Loucy (cell line): ENCODE measurements at regions not wholly inside any gene's neighbourhood (a gene's known extent, or its start where the extent isn't known, plus 50 kb on each side); places are given as distances from the start of the nearest gene placed in this dataset.
A peak's percentile ranks its signal among the peaks of the same experiment; 100 is the strongest.

Source experiments
- H2AFZ ChIP-seq: fragments of 200-600 bp; sonication (generic); 2 replicates; pipeline ENCODE4 v1.6.0; 2016; ENCODE audit warnings: antibody characterized with exemption, mild to moderate bottlenecking, low read length, moderate library complexity
- H3F3A ChIP-seq: fragments of 200-600 bp; 2 replicates; pipeline ENCODE4 v1.6.0; 2016; ENCODE audit warnings: antibody characterized with exemption, low read depth, mild to moderate bottlenecking
- H3K27me3 ChIP-seq: fragments of 200-600 bp; sonication (generic); 2 replicates; pipeline ENCODE4 v1.6.1; 2014; ENCODE audit warnings: low read length, mild to moderate bottlenecking; ENCODE audit not compliant: insufficient read depth, poor library complexity, severe bottlenecking
- H3K36me3 ChIP-seq: fragments of 200-600 bp; sonication (generic); 2 replicates; pipeline ENCODE4 v1.6.1; 2016; ENCODE audit warnings: low read length; ENCODE audit not compliant: insufficient read depth
- H3K4me1 ChIP-seq: fragments of 200-600 bp; sonication (generic); 2 replicates; pipeline ENCODE4 v1.5.1; 2014; ENCODE audit warnings: low read length, mild to moderate bottlenecking; ENCODE audit not compliant: insufficient read depth, poor library complexity, severe bottlenecking
- H3K4me2 ChIP-seq: fragments of 200-600 bp; sonication (generic); 2 replicates; pipeline ENCODE4 v1.6.0; 2014; ENCODE audit warnings: antibody characterized with exemption, low read length, low read depth, mild to moderate bottlenecking; ENCODE audit not compliant: poor library complexity, severe bottlenecking
- H3K4me3 ChIP-seq: fragments of 200-600 bp; sonication (generic); 2 replicates; pipeline ENCODE4 v1.5.1; 2014; ENCODE audit warnings: low read length, mild to moderate bottlenecking, mixed read lengths; ENCODE audit not compliant: poor library complexity, severe bottlenecking
- H3K79me2 ChIP-seq: fragments of 200-600 bp; sonication (generic); 2 replicates; pipeline ENCODE4 v1.6.1; 2014; ENCODE audit warnings: low read length; ENCODE audit not compliant: insufficient read depth
- H3K9ac ChIP-seq: fragments of 200-600 bp; sonication (generic); 2 replicates; pipeline ENCODE4 v1.6.0; 2014; ENCODE audit warnings: mild to moderate bottlenecking, low read depth, low read length, moderate library complexity; ENCODE audit not compliant: poor library complexity, severe bottlenecking
- H3K9me2 ChIP-seq: fragments of 200-600 bp; sonication (generic); replicated peaks from 2 replicates; pipeline ENCODE4 v1.6.1; 2016; ENCODE audit warnings: low read depth, low read length, mixed read lengths
- H3K9me3 ChIP-seq: fragments of 200-600 bp; sonication (generic); 2 replicates; pipeline ENCODE4 v1.6.1; 2014; ENCODE audit warnings: mild to moderate bottlenecking, antibody characterized with exemption, low read length, low read depth; ENCODE audit not compliant: insufficient read depth
- H4K20me1 ChIP-seq: fragments of 200-600 bp; sonication (generic); 2 replicates; pipeline ENCODE4 v1.6.0; 2014; ENCODE audit warnings: antibody characterized with exemption, low read length, mild to moderate bottlenecking; ENCODE audit not compliant: insufficient read depth, poor library complexity, severe bottlenecking
- EZH2phosphoT487 ChIP-seq: fragments of 200-600 bp; IDR thresholded peaks from 2 replicates; pipeline ENCODE4 v1.6.1; 2018; ENCODE audit warnings: antibody characterized with exemption, mild to moderate bottlenecking, moderate library complexity, borderline replicate concordance
- TF ChIP-seq, protein P1 (sequence below): fragments of 200-600 bp; sonication (generic); conservative IDR thresholded peaks from 2 replicates; pipeline ENCODE4 v1.5.1; 2014; ENCODE audit warnings: mild to moderate bottlenecking, antibody characterized with exemption, low read length

DNA sequence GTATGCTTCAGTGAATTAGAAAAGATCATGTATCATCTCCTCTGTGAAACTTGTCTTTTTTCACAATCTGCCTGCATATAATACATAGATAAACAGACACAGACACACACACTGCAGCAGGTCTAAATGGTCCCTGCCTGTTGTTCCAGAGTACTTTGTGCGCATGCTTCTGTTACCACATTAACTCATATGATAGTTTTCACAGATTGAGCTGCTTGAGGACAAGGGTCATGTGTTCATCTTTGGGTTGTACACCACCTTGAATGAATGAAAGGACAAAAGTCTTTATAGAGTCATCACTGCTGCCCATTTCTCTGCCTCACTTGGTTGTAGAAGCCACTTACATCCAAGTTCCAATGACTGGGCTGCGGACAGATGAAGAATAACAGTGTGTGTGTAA lies 72.7 kb upstream of the GLS start:
- no peaks in the 10 kb centered on the region for H3K27me3 ChIP-seq
- H3K9me3 ChIP-seq: no peaks in the 10 kb centered on the region
- H3K9ac ChIP-seq: no peak overlapping the region
- H4K20me1 ChIP-seq: no peaks in the 10 kb centered on the region
- no peak overlapping the region for H3K4me2 ChIP-seq
- no peaks in the 10 kb centered on the region for H3K79me2 ChIP-seq
- H3F3A ChIP-seq: no peaks in the 10 kb centered on the region
- H2AFZ ChIP-seq: 0 out of 2 replicates have a peak overlapping the region, but pooled peaks have one; percentile 2
- no peaks in the 10 kb centered on the region for H3K9me2 ChIP-seq
- H3K4me1 ChIP-seq: peaks cover 13% of the 10 kb centered on the region
- H3K4me3 ChIP-seq: no peak overlapping the region
- no peaks in the 10 kb centered on the region for H3K36me3 ChIP-seq
- no peak for TF ChIP-seq EZH2phosphoT487
- TF ChIP-seq, protein P1, sequence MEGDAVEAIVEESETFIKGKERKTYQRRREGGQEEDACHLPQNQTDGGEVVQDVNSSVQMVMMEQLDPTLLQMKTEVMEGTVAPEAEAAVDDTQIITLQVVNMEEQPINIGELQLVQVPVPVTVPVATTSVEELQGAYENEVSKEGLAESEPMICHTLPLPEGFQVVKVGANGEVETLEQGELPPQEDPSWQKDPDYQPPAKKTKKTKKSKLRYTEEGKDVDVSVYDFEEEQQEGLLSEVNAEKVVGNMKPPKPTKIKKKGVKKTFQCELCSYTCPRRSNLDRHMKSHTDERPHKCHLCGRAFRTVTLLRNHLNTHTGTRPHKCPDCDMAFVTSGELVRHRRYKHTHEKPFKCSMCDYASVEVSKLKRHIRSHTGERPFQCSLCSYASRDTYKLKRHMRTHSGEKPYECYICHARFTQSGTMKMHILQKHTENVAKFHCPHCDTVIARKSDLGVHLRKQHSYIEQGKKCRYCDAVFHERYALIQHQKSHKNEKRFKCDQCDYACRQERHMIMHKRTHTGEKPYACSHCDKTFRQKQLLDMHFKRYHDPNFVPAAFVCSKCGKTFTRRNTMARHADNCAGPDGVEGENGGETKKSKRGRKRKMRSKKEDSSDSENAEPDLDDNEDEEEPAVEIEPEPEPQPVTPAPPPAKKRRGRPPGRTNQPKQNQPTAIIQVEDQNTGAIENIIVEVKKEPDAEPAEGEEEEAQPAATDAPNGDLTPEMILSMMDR: no peak

DNA sequence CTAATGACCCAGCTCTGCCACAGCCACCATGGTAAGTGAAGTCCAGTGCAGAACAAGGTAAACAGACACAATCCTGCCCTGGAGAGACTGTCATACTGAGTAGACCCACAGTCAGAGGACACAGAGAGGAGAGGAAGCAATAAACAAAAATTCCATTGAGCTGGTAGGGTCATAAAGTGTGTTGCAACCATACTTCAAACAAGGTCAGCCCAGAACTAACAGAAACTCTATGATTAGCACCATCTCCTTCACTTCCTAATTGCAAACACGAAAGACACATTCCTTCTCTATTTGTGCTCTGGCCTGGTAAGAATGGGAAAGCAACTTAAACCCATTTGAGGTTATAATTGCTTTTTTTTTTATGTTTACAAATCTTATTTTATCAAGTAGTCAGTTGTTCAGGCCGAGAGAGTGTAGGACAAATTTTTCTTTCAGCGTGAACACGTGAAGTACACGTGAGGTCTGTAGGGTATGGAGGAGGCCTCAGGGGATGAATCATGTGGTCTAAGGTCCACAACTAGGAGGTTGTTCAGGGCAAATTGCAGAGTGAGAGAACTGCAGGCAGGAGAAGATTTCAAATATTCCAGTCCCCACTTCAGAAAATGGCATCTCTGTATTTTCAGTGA lies 71.4 kb upstream of the GLS start:
- Histone ChIP-seq H2AFZ (peak overlapping the region; percentile 17; the same call in 1 of the 2 replicates), H3K9ac (no peak overlapping the region), H3K4me2 (peak overlapping the region; percentile 6), H3K9me3 (no peaks in the 10 kb centered on the region), H3K9me2 (no peaks in the 10 kb centered on the region), H3K27me3 (no peaks in the 10 kb centered on the region), H3K36me3 (no peaks in the 10 kb centered on the region), H3K4me3 (no peak overlapping the region), H4K20me1 (no peaks in the 10 kb centered on the region), H3F3A (no peaks in the 10 kb centered on the region), H3K4me1 (peaks cover 27% of the 10 kb centered on the region), H3K79me2 (no peaks in the 10 kb centered on the region)
- TF ChIP-seq, protein P1: no peak
- no peak for TF ChIP-seq EZH2phosphoT487

DNA sequence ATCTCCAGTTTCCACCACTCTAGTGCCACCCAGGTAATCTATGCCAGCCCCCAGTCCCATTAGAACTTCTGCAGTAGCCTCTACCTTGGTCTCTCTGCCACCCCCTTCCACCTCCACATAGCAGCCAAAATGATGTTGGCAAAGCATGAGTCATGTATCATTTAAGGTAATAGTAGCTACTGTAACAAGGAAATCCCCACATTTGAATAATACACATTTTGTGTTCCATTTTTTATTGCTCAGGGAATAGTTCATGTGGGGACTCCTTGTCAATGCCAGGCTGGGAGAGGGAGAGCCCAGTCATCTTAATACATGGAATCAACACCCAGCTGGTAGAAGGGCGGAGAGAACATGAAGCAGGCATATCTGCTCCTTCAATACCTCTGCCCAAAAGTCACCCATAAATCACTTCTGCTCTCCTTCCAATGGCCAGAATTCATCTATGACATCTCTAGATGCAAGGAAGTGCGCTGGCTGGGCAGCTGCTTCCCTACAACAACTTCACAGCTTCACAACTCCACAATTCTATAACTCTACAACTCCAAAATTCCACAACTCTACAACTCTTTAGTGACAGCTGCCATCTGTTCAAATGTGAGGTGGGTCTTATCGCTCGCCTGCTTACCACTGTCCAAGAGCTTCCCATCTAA lies 70.6 kb upstream of the GLS start:
- no peak overlapping the region for H3K9ac ChIP-seq
- no peaks in the 10 kb centered on the region for H3K79me2 ChIP-seq
- peaks cover 31% of the 10 kb centered on the region for H3K4me1 ChIP-seq
- no peak overlapping the region for H2AFZ ChIP-seq
- H4K20me1 ChIP-seq: no peaks in the 10 kb centered on the region
- H3K4me2 ChIP-seq: no peak overlapping the region
- H3K4me3 ChIP-seq: no peak overlapping the region
- H3K27me3 ChIP-seq: no peaks in the 10 kb centered on the region
- H3K9me3 ChIP-seq: no peaks in the 10 kb centered on the region
- no peak for TF ChIP-seq EZH2phosphoT487
- TF ChIP-seq, protein P1: no peak
- H3K9me2 ChIP-seq: no peaks in the 10 kb centered on the region
- H3F3A ChIP-seq: no peaks in the 10 kb centered on the region
- H3K36me3 ChIP-seq: no peaks in the 10 kb centered on the region
